ENCODE measurements at regions not wholly inside any gene's neighbourhood (a gene's known extent, or its start where the extent isn't known, plus 50 kb on each side); places are given as distances from the start of the nearest gene placed in this dataset.

DNA sequence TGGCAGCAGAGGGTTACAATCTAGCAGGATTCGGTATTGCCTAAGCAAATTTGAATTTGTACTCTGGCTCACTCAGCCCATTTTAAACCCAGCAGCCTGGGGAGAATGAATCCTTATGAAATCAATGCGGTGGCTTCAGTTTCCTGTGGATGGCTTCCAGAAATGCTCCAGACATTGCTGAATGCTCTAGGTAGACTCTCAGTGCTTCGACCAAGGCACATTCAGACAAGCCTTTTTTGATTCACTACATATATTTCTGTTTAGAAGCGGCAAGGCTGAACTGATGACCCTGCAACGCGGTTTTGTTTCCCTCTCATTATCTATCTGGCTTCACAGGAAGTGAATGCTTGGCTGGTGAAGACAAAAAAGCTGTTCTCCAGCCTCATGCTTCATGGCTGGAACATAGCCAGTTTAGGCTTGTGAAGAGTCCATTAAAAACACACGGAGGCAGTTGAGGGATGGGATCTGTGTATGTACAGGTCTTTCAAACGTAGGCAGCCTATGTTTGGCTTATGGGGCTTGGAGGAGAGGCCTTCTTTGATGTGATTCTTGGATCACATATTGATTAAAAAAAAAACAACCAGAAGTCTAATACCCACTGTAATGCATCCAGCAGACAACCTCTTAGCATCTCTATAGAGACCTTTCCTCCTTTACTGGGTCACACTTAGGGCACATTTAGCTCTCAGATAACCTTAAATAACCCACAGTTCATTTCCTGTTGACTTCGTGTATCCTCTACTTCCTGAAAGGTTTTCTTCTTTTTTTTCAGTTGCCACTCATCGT lies 400.2 kb upstream of the TBL1XR1 start:
- H3K4me3 Mint-ChIP-seq, result peak overlapping the region in 2 of 3 experiments; percentile 6 to 7
- TF ChIP-seq, protein P1, sequence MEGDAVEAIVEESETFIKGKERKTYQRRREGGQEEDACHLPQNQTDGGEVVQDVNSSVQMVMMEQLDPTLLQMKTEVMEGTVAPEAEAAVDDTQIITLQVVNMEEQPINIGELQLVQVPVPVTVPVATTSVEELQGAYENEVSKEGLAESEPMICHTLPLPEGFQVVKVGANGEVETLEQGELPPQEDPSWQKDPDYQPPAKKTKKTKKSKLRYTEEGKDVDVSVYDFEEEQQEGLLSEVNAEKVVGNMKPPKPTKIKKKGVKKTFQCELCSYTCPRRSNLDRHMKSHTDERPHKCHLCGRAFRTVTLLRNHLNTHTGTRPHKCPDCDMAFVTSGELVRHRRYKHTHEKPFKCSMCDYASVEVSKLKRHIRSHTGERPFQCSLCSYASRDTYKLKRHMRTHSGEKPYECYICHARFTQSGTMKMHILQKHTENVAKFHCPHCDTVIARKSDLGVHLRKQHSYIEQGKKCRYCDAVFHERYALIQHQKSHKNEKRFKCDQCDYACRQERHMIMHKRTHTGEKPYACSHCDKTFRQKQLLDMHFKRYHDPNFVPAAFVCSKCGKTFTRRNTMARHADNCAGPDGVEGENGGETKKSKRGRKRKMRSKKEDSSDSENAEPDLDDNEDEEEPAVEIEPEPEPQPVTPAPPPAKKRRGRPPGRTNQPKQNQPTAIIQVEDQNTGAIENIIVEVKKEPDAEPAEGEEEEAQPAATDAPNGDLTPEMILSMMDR (IDR thresholded peaks at IDR 0.05; ENCODE audit: unreplicated experiment in 3 of 3), result no peak
- H3K4me1 Mint-ChIP-seq, result peaks cover 70% of the 10 kb centered on the region
- no peaks in the 10 kb centered on the region for H3K36me3 Mint-ChIP-seq (ENCODE audit: low read depth)
- H3K27me3 Mint-ChIP-seq (ENCODE audit: low read depth), result no peaks in the 10 kb centered on the region
- H3K27ac Mint-ChIP-seq, result peak overlapping the region; percentile 91 to 97 (median 95)
- no peaks in the 10 kb centered on the region for H3K9me3 Mint-ChIP-seq

DNA sequence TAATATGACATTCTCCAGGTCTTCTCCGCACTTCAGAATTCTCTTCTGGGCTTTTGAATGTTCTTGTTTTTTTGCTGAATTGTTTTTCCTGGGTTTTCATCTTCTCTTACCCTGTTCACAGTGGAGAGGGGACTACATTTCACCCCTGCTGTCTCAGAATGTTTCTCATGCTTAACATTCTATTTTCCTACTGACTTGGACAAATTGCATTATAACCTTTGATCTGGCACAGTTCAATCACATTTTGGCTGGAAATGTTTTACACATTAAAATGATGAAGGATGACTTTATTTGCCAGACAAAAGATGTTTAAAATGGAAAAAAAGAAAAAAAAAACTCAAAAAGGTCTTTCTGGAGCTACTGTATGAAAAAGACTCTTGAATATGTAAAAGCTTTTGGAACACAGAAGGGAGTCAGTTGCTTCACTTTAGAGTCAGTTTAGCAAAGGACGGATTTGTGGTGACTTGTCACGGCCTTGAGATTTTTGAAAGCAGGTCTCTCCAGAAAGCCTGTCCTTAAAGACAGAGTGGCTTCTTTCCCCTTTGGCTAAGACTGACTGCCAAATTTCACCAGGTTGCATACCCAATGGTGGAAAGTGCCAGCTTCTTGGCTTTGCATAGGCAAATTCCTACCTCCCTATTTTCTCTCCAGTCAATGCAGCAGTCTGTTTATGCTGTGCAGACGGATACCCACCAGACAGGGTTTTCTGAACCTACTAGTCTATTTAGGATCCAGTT lies 401.0 kb upstream of the TBL1XR1 start:
- H3K27me3 Mint-ChIP-seq (ENCODE audit: low read depth), result no peaks in the 10 kb centered on the region

DNA sequence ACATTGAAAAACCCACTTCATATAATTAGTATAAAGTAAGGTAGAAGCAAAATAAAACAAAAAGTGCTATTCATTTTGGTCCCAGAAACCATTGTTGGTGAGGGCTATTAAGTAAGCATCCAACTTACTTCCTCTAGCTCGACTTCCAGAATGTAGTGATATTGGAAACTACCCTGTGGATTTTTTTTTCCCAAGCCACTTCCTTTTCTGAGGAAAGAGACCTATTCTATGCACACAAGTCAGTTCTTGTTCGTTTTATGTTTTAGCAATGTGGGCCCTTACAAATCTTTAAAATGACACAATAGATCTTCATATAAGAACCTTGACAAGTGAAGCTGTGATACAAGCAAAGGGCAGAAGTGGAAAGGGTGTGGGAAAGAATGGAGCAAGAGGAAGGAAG lies 402.0 kb upstream of the TBL1XR1 start:
- Mint-ChIP-seq H3K4me1 (peaks cover 75% of the 10 kb centered on the region), H3K9me3 (no peaks in the 10 kb centered on the region), H3K27me3 (ENCODE audit: low read depth) (no peaks in the 10 kb centered on the region), H3K36me3 (ENCODE audit: low read depth) (no peaks in the 10 kb centered on the region), H3K27ac (peak overlapping the region in 2 of 3 experiments; percentile 67 to 97), H3K4me3 (no peak overlapping the region)
- TF ChIP-seq, protein P1 (IDR thresholded peaks at IDR 0.05; ENCODE audit: unreplicated experiment in 3 of 3), result no peak

More for the DNA sequence above, 401.0 kb upstream of the TBL1XR1 start:
- peak overlapping the region; percentile 91 to 97 (median 95) for H3K27ac Mint-ChIP-seq
- H3K4me3 Mint-ChIP-seq, result no peak overlapping the region
- TF ChIP-seq, protein P1 (IDR thresholded peaks at IDR 0.05; ENCODE audit: unreplicated experiment in 3 of 3), result no peak
- peaks cover 76% of the 10 kb centered on the region for H3K4me1 Mint-ChIP-seq
- H3K36me3 Mint-ChIP-seq (ENCODE audit: low read depth), result no peaks in the 10 kb centered on the region
- no peaks in the 10 kb centered on the region for H3K9me3 Mint-ChIP-seq

DNA sequence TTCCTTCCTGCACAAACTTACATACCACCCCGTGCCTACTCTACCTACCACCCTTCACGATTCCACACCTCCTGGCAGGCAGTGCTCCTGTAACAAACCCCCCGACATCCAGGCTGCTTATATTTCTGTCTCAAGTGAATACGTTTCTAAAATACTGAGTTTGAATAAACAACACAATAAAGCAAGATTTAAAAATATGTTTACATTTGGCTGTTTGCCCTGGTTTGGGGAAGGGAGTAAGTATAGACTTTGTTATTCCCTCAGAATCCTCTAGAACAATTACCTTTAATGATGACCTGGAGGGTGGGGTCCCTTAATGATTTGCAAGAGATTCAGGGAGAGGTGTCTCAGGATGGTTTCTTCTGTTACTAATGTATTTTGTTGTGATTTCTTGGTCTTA lies 402.6 kb upstream of the TBL1XR1 start:
- TF ChIP-seq, protein P1 (IDR thresholded peaks at IDR 0.05; ENCODE audit: unreplicated experiment in 3 of 3), result no peak
- Mint-ChIP-seq H3K9me3 (peaks cover under 1% of the 10 kb centered on the region), H3K36me3 (ENCODE audit: low read depth) (no peaks in the 10 kb centered on the region), H3K27me3 (ENCODE audit: low read depth) (no peaks in the 10 kb centered on the region), H3K4me1 (peaks cover 71% of the 10 kb centered on the region), H3K4me3 (no peak overlapping the region), H3K27ac (peak overlapping the region in 2 of 3 experiments; percentile 67 to 97)

DNA sequence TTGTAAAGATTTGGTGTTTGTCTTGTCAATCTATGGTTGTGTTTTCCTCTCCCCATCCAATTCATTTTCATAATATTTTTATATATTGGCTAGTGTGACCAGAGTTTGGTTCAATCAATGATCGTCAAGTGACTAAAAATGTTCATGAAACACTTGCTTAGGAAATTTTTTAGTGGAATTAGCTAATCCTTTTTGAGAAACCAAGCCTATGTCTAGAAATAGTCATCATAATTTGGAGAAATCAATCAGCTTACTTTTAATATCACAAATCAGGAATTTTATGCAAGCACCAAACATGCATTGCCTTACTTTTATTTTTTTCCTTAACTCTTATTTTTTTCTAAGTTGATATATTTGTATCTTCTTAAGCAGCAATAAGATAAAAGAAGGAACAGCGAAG lies 403.1 kb upstream of the TBL1XR1 start:
- Mint-ChIP-seq H3K36me3 (ENCODE audit: low read depth) (no peaks in the 10 kb centered on the region), H3K27ac (no peak overlapping the region), H3K27me3 (ENCODE audit: low read depth) (no peaks in the 10 kb centered on the region), H3K4me3 (no peak overlapping the region), H3K4me1 (peaks cover 74% of the 10 kb centered on the region), H3K9me3 (peaks cover 3% of the 10 kb centered on the region)
- TF ChIP-seq, protein P1 (IDR thresholded peaks at IDR 0.05; ENCODE audit: unreplicated experiment in 3 of 3), result no peak

Data from nephron (organoid).